BE2C (cell line): ENCODE measurements at regions not wholly inside any gene's neighbourhood (a gene's known extent, or its start where the extent isn't known, plus 50 kb on each side); places are given as distances from the start of the nearest gene placed in this dataset.

Source experiments
- DNase-seq: peaks from one replicate; pipeline ENCODE4 v3.0.0-alpha.2; 2020
- H3K27me3 ChIP-seq: fragments of 250-450 bp; sonication (Bioruptor Pico); 2 replicates; pipeline ENCODE4 v1.5.1; 2020; ENCODE audit warnings: mild to moderate bottlenecking
- H3K36me3 ChIP-seq: fragments of 250-450 bp; sonication (Bioruptor Pico); 2 replicates; pipeline ENCODE4 v1.5.1; 2020; ENCODE audit warnings: mild to moderate bottlenecking
- H3K4me1 ChIP-seq: fragments of 250-450 bp; sonication (Bioruptor Pico); 2 replicates; pipeline ENCODE4 v1.5.1; 2020
- H3K4me3 ChIP-seq: 2 replicates; pipeline ENCODE4 v1.5.1; 2011; ENCODE audit warnings: low read depth, low read length
- H3K9me3 ChIP-seq: fragments of 250-450 bp; sonication (Bioruptor Pico); 2 replicates; pipeline ENCODE4 v1.5.1; 2020
- TF ChIP-seq, protein P1 (sequence below): IDR thresholded peaks from 2 replicates; pipeline ENCODE4 v1.5.1; 2012; ENCODE audit warnings: mild to moderate bottlenecking, low read depth, low read length

DNA sequence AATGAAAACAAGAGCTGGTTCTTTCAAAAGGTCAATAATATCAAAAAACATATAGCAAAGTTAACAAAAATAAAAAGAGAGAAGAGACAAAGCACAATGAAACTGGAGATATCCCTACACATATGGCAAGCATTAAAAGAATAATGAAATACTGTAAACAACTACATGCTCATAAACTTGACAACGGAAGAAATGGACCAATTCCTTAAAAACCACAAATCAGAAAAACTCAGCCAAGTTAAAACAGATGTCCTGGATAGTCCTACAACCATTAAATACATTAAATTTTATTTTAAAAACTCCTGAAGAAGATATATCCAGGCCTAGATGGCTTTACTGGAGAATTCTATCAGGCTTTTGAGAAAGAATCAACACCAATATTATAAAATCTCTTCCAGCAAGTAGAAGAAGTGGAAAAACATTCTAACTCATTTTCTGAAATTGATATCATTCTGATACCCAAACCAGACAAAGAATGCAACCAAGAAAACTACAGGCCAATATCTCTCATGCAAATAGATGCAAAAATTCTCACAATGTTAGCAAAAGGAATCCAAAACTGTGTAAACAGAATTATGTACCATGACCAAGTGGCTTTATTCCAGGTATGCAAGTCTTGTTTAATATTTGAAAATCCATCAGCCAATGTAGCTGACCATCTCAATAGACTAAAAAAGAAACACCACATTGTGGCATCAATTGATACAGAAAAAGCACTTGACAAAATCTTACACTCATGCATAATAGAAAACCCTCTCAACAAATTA, 56.1 kb upstream of the LRRC7 start:
- DNase-seq: no peak
- no peaks in the 10 kb centered on the region for H3K27me3 ChIP-seq
- no peaks in the 10 kb centered on the region for H3K4me1 ChIP-seq
- TF ChIP-seq, protein P1, sequence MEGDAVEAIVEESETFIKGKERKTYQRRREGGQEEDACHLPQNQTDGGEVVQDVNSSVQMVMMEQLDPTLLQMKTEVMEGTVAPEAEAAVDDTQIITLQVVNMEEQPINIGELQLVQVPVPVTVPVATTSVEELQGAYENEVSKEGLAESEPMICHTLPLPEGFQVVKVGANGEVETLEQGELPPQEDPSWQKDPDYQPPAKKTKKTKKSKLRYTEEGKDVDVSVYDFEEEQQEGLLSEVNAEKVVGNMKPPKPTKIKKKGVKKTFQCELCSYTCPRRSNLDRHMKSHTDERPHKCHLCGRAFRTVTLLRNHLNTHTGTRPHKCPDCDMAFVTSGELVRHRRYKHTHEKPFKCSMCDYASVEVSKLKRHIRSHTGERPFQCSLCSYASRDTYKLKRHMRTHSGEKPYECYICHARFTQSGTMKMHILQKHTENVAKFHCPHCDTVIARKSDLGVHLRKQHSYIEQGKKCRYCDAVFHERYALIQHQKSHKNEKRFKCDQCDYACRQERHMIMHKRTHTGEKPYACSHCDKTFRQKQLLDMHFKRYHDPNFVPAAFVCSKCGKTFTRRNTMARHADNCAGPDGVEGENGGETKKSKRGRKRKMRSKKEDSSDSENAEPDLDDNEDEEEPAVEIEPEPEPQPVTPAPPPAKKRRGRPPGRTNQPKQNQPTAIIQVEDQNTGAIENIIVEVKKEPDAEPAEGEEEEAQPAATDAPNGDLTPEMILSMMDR: no peak
- no peaks in the 10 kb centered on the region for H3K36me3 ChIP-seq
- no peaks in the 10 kb centered on the region for H3K9me3 ChIP-seq
- H3K4me3 ChIP-seq: no peak overlapping the region

DNA sequence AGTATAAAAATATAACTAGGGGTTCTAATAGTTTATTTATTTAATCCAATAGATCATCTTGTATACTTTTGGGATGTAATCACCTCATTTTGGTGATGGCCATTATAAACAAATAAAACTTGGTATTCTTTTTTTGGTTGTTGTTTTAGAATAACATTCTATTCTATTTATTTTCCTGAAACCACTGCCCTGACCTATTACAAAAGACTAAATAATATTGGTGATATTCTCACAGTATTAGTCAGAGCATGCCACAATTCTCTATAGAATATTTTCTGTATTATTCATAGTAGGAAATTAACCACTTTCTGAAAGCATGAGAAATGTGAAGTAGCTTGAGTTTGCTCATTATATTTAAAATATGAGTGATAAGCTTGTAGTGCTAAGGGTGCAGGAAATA, 54.1 kb upstream of the LRRC7 start:
- TF ChIP-seq, protein P1: no peak
- Histone ChIP-seq H3K36me3 (no peaks in the 10 kb centered on the region), H3K9me3 (no peaks in the 10 kb centered on the region), H3K4me1 (no peaks in the 10 kb centered on the region), H3K4me3 (no peak overlapping the region), H3K27me3 (no peaks in the 10 kb centered on the region)
- no peak for DNase-seq
